Amygdala (tissue), 56 donors: ENCODE measurements at regions not wholly inside any gene's neighbourhood (a gene's known extent, or its start where the extent isn't known, plus 50 kb on each side); places are given as distances from the start of the nearest gene placed in this dataset.

Experiments used
- DNase-seq, 56 donors: peaks; one replicate each; lab custom pipeline; 2025; lab: John Stamatoyannopoulos, UW

DNA sequence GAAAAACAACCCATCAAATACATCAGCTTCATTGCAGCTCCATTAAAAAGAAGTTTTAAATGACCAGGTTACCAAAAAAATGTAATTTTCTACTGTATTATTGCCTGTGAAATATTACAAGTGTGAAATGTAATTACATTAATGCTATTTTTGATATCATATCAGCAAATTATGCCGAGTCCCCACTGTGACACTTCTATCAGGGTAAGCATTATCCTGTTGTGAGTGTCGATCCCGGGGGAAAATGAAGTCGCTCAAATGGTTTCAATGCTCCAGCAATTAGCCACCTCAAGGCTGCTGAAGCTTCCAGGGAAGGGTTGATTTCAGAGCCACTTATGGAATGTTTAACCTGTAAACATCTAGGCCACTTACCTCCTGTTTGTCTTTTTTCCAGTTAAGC lies 70.4 kb downstream of the RCN1 start:
- no peak for DNase-seq

DNA sequence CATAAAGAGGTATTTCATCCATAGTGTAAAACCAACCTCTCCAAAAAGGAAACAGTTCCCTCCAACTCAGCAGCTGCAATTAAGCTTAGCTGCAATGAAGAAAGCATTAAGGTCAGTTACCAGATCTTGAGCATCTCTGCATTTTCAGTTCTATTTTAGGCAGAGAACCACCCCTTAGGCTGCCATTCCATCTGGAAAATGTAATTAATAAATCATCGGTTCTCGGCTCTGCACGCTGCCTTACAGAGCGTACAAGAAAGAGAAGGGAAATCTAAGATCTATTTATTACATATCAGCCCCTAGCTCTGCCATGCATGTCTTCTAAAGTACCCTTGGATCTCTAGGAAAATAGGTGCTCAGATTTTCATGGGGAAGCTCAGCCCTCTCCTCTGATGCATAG lies 71.5 kb downstream of the RCN1 start:
- no peak for DNase-seq

DNA sequence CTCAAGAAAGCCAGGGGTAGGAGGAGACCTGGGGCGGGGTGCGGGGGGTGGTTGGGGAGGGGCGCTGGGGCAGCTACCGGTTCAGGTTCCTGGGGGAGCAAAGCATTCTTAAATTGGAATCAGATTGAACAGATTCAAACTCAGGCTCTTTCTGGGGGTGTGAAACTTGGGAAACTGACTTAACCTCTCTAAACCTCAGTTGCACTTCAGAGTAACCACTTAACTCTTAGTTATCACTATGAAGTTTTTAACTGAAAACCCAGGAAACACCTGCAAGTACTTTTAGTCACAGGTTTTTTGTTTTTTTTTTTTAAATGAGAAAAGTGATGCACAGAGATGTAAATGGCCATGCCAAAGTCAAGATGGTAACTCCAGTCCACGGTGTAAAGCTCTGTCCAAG lies 72.0 kb downstream of the RCN1 start:
- DNase-seq: no peak

- DNase-seq: no peak
These were observed 72.7 kb downstream of the RCN1 start for GRCh38 chr11:32163557-32163956.

- DNase-seq: no peak
These were observed 74.0 kb downstream of the RCN1 start for GRCh38 chr11:32164836-32165235.

GRCh38 chr11:32168924-32169323 lies 78.0 kb downstream of the RCN1 start:
- DNase-seq: no peak

GRCh38 chr11:32171445-32171844 lies 80.6 kb downstream of the RCN1 start:
- DNase-seq: no peak

GRCh38 chr11:32172041-32172847 lies 81.4 kb downstream of the RCN1 start:
- no peak for DNase-seq

- DNase-seq: peak in 46 of 56 donors; percentile 5 to 69 (median 27)
These were observed 82.3 kb downstream of the RCN1 start for GRCh38 chr11:32172848-32173834.

DNA sequence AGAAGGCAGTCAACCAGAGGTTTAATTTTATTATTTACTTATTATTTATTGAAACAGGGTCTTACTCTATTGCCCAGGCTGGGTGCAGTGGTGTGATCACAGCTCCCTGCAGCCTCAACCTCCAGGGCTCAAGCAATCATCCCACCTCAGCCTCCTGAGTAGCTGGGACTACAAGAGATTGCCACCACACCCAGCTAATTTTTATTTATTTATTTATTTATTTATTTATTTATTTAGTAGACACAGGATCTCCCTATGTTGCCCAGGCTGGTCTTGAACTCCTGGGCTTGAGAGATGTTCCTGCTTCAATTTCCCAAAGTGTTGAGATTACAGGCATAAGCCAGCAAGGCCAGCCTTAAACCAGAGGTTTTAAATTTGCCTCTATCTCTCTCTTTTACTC lies 83.1 kb downstream of the RCN1 start:
- DNase-seq: no peak

DNA sequence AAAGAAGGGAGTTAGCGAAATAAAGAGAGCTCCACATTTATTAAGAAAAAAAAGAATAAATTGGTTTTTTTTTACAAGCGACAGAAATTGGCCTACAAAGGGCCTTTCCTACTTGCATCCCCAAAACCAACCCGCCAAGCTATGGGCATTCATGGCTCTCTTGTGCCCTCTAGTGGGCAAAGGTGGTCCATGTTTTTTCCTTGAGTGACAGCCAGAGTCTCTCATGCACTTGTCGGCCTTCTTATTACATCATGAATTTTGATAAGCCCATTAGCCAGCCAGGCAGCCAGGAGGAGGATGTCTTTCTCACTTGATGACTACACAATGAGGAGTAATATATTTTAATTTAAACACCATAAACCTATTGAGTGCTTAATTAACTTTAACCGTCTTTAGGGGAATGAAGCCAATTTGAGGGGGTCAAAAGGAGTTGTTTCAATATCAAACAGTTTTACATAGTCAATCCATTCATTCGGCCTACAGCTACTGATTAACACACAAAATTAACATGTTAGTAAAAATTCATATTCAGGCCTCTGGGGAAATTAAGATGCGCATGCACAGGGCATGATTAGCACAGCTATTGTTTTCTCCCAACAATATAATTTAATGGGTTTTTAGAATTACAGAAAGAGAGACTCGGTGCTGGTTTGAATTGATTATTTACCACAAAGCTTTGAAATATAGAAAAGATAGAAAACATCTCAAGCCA lies 85.5 kb downstream of the RCN1 start:
- peak in 52 of 56 donors; percentile 4 to 94 (median 62) for DNase-seq

- no peak for DNase-seq
These were observed 87.8 kb downstream of the RCN1 start for GRCh38 chr11:32178692-32179091.

GRCh38 chr11:32183512-32183911 lies 92.6 kb downstream of the RCN1 start:
- no peak for DNase-seq

- no peak for DNase-seq
These were observed 93.3 kb downstream of the RCN1 start for GRCh38 chr11:32184041-32184722.

DNA sequence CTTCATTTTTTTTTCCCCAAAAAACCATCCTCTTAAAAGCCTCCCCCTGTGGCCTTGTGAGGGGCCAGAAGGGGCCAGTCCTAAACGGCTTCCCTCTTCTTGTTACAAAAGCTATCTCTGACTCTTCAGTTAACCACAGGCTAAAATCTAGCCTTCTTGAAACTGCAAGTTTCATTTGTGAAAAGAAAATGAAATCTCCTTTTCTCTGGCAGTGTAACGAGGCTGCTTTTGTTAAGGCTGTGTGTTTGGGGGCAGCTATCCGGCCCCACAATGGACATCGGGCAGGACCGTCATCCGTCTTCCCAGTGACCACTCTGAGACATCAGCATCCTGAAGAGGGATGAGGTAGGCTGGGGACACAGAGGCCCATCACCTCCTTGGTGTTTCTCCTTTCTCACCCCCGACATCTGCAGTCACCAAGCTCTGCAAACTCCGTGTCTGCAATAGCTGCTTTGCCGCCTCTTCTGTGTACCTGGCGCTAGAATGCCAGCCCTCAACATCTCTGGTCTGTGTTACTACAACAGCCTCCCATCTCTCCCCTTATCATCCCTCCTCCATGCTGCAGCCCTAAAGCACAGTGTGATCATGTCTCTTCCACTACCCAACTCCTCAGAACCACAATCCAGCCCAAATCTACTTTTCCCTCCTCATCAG lies 94.0 kb downstream of the RCN1 start:
- DNase-seq: no peak

- DNase-seq: no peak
These were observed 95.2 kb downstream of the RCN1 start for GRCh38 chr11:32186118-32186517.

- no peak for DNase-seq
These were observed 96.2 kb downstream of the RCN1 start for GRCh38 chr11:32187111-32187510.

DNA sequence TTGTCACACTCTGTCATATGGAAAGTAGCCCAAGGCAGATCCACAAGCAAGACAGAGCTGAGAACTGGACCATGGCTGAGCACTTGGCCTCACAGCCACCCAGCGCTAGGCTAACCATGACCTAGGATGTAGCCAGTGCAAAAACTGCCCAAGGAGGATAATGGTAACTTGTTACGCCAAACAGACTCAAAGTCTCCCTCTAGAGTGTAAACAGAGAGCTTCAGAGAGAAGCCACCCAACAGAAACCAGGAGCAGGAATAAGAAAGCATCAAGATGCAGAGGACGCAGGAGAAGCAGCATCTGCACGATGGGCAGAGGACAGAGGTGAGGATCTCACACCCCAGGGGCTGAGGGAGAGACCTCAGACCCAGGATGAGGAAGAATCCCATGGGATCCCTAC lies 97.9 kb downstream of the RCN1 start:
- no peak for DNase-seq

- DNase-seq: no peak
These were observed 105.3 kb downstream of the RCN1 start for GRCh38 chr11:32196137-32196536.

- DNase-seq: no peak
These were observed 107.2 kb downstream of the RCN1 start for GRCh38 chr11:32198053-32198452.
